HEK293 (cell line): ENCODE measurements at regions not wholly inside any gene's neighbourhood (a gene's known extent, or its start where the extent isn't known, plus 50 kb on each side); places are given as distances from the start of the nearest gene placed in this dataset.

Experiments used
- CTCF ChIA-PET: fragments of 350-600 bp; formaldehyde crosslinking; extraction: SDS; loops from one replicate; lab custom pipeline; 2021; ENCODE audit warnings: antibody characterized with exemption; lab: Yijun Ruan, JAX
- POLR2A ChIA-PET: fragments of 300-600 bp; formaldehyde crosslinking; extraction: SDS; loops from one replicate; lab custom pipeline; 2020; ENCODE audit warnings: antibody characterized with exemption, inconsistent platforms; lab: Yijun Ruan, JAX
- H3K27ac ChIP-seq: fragments of 200-500 bp; sonication (Bioruptor generic); 2 replicates; pipeline ENCODE4 v1.5.1; 2014; ENCODE audit warnings: low read depth, low read length, control low read depth, inconsistent platforms; ENCODE audit errors: extremely low read depth
- H3K36me3 ChIP-seq, 2 experiments: fragments of 200-500 bp in 1 of 2; sonication (Bioruptor generic) in 1 of 2; 1 replicate in 1 of 2; 2 replicates in 1 of 2; pipeline ENCODE4 v1.5.1; 2014 to 2017; ENCODE audit warnings: inconsistent platforms in 2 of 2, low read length in 2 of 2; ENCODE audit not compliant: control insufficient read depth in 2 of 2, insufficient read depth in 1 of 2
- H3K4me1 ChIP-seq: fragments of 200-500 bp; sonication (Bioruptor generic); 2 replicates; pipeline ENCODE4 v1.5.1; 2014; ENCODE audit warnings: mild to moderate bottlenecking, low read length, inconsistent platforms; ENCODE audit not compliant: control insufficient read depth, insufficient read depth
- H3K4me3 ChIP-seq: 2 replicates; pipeline ENCODE4 v1.5.1; 2011; ENCODE audit warnings: low read depth, mild to moderate bottlenecking, control low read depth, low read length, moderate library complexity
- H3K9me3 ChIP-seq: fragments of 200-500 bp; sonication (Bioruptor generic); 2 replicates; pipeline ENCODE4 v1.5.1; 2014; ENCODE audit warnings: low read depth, low read length, inconsistent platforms; ENCODE audit not compliant: control insufficient read depth, insufficient read depth
- EGR2 ChIP-seq: fragments of 450-650 bp; formaldehyde crosslinking; IDR thresholded peaks from 2 replicates; pipeline ENCODE4 v1.5.1; 2016; ENCODE audit warnings: low read depth, missing biosample characterization, missing genetic modification characterization
- GFI1B ChIP-seq: fragments of 450-650 bp; formaldehyde crosslinking; IDR thresholded peaks from 2 replicates; pipeline ENCODE4 v1.5.1; 2016; ENCODE audit warnings: missing biosample characterization, missing genetic modification characterization
- SP3 ChIP-seq: fragments of 450-650 bp; formaldehyde crosslinking; IDR thresholded peaks from 2 replicates; pipeline ENCODE4 v1.5.1; 2016; ENCODE audit warnings: missing biosample characterization, missing genetic modification characterization
- ZBTB1 ChIP-seq: fragments of 450-650 bp; formaldehyde crosslinking; IDR thresholded peaks from 2 replicates; pipeline ENCODE4 v1.5.1; 2016; ENCODE audit warnings: missing biosample characterization, missing genetic modification characterization
- ZFHX2 ChIP-seq: fragments of 450-650 bp; formaldehyde crosslinking; conservative IDR thresholded peaks from 2 replicates; pipeline ENCODE4 v1.5.1; 2016; ENCODE audit warnings: missing biosample characterization, missing genetic modification characterization
- ZNF18 ChIP-seq: fragments of 450-650 bp; formaldehyde crosslinking; IDR thresholded peaks from 2 replicates; pipeline ENCODE4 v1.5.1; 2016; ENCODE audit warnings: missing biosample characterization, missing genetic modification characterization
- ZNF184 ChIP-seq: fragments of 450-650 bp; IDR thresholded peaks from 2 replicates; pipeline ENCODE4 v1.5.1; 2018; ENCODE audit warnings: missing biosample characterization, mild to moderate bottlenecking, missing genetic modification characterization
- ZNF239 ChIP-seq: fragments of 450-650 bp; formaldehyde crosslinking; IDR thresholded peaks from 2 replicates; pipeline ENCODE4 v1.5.1; 2016; ENCODE audit warnings: missing biosample characterization, missing genetic modification characterization
- ZNF426 ChIP-seq: fragments of 450-650 bp; formaldehyde crosslinking; IDR thresholded peaks from 2 replicates; pipeline ENCODE4 v1.5.1; 2017; ENCODE audit warnings: missing biosample characterization, missing genetic modification characterization, mild to moderate bottlenecking, inconsistent platforms, moderate library complexity
- ZNF488 ChIP-seq: fragments of 450-650 bp; formaldehyde crosslinking; IDR thresholded peaks from 2 replicates; pipeline ENCODE4 v1.5.1; 2016; ENCODE audit warnings: missing biosample characterization, missing genetic modification characterization
- ZNF777 ChIP-seq: fragments of 450-650 bp; formaldehyde crosslinking; IDR thresholded peaks from 2 replicates; pipeline ENCODE4 v1.5.1; 2017; ENCODE audit warnings: missing biosample characterization, missing genetic modification characterization, borderline replicate concordance
- ZNF791 ChIP-seq: fragments of 450-650 bp; formaldehyde crosslinking; IDR thresholded peaks from 2 replicates; pipeline ENCODE4 v1.5.1; 2016; ENCODE audit warnings: missing biosample characterization, missing genetic modification characterization
- TF ChIP-seq, protein P1 (sequence below): fragments of 450-650 bp; formaldehyde crosslinking; IDR thresholded peaks from 2 replicates; pipeline ENCODE4 v1.5.1; 2016; ENCODE audit warnings: missing biosample characterization, missing genetic modification characterization
- TF ChIP-seq, protein P2 (sequence below): fragments of 450-650 bp; formaldehyde crosslinking; IDR thresholded peaks from 2 replicates; pipeline ENCODE4 v1.5.1; 2017; ENCODE audit warnings: missing biosample characterization, missing genetic modification characterization
- TF ChIP-seq, protein P3 (sequence below): fragments of 450-650 bp; formaldehyde crosslinking; IDR thresholded peaks from 2 replicates; pipeline ENCODE4 v1.5.1; 2016; ENCODE audit warnings: missing biosample characterization, missing genetic modification characterization

- no peaks in the 10 kb centered on the region for H3K9me3 ChIP-seq
- POLR2A ChIA-PET: no interaction called here
- CTCF ChIA-PET: no interaction called here
Observed at GRCh38 chr11:115572551-115572950, 68.3 kb upstream of the CADM1 start.

GRCh38 chr11:115566180-115566764, 62.1 kb upstream of the CADM1 start:
- TF ChIP-seq SP3 (tag by site-specific recombination) (no peak), ZNF791 (tag by site-specific recombination) (no peak), ZNF488 (no peak), GFI1B (tag by site-specific recombination) (no peak), ZNF18 (tag by site-specific recombination) (no peak)
- TF ChIP-seq, protein P1, sequence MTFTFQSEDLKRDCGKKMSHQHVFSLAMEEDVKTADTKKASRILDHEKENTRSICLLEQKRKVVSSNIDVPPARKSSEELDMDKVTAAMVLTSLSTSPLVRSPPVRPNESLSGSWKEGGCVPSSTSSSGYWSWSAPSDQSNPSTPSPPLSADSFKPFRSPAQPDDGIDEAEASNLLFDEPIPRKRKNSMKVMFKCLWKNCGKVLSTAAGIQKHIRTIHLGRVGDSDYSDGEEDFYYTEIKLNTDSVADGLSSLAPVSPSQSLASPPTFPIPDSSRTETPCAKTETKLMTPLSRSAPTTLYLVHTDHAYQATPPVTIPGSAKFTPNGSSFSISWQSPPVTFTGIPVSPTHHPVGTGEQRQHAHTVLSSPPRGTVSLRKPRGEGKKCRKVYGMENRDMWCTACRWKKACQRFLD: no peak
- TF ChIP-seq, all 188 proteins: peak for 0
- Histone ChIP-seq H3K27ac (no peak overlapping the region), H3K4me3 (no peak overlapping the region), H3K4me1 (no peaks in the 10 kb centered on the region), H3K9me3 (no peaks in the 10 kb centered on the region), H3K36me3 (no peaks in the 10 kb centered on the region)
- CTCF ChIA-PET: interaction anchor here (0.5 kb wide), 2 partner anchors 13 to 43 kb away, joined by 3 to 4 read pairs; no protein-coding TSS in a partner anchor
- POLR2A ChIA-PET: no interaction called here

More at GRCh38 chr11:115572551-115572950, 68.3 kb upstream of the CADM1 start:
- Histone ChIP-seq H3K4me3 (no peak overlapping the region), H3K27ac (no peak overlapping the region), H3K4me1 (no peaks in the 10 kb centered on the region), H3K36me3 (no peaks in the 10 kb centered on the region)
- TF ChIP-seq ZNF426 (tag by site-specific recombination) (no peak), EGR2 (tag by site-specific recombination) (peak; percentile 97), ZFHX2 (peak; percentile 94)

DNA sequence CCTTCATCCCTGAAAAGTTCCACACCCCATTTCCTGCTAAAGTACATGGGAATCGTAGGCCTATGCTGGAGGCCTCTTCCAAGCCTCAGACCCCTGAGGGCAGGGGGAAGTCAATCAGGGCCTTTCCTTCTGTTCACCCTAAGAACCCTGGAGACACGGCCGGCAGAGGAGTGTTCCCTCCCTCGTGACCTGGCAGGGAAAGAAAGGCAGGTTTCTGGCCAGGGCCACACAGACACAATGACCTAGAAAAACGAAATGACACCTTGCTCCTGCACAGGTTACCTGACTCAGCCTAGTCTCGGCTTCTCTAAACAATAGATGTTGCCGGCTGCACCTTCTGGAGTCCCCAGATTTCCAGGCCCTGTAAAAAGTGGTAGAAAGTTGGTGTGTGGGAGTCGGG, 60.6 kb upstream of the CADM1 start:
- Histone ChIP-seq H3K4me1 (no peaks in the 10 kb centered on the region), H3K36me3 (no peaks in the 10 kb centered on the region), H3K9me3 (no peaks in the 10 kb centered on the region), H3K4me3 (no peak overlapping the region), H3K27ac (no peak overlapping the region)
- POLR2A ChIA-PET: no interaction called here
- no peak for TF ChIP-seq EGR2 (tag by site-specific recombination)
- CTCF ChIA-PET: no interaction called here

DNA sequence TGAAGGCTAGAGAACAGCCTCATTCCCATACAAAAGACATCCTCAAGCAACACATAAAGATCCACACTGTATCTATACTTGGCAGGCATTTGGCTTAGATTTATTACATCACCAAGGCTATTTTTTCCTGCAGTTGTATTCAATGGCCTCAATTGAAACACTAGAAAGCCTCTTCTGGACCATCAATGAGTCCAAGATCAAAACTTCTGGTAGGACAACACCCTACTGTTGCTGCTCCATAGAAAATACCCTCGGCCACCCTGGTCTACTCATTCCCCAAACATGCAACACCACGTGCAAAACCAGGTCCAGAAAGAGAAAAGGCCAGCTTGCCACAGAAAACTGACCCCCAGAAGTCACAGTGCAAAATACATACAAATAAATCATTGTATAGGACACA, 56.9 kb upstream of the CADM1 start:
- POLR2A ChIA-PET: no interaction called here
- no peak for TF ChIP-seq ZNF777
- TF ChIP-seq ZNF239 (tag by site-specific recombination): no peak
- TF ChIP-seq, protein P2, sequence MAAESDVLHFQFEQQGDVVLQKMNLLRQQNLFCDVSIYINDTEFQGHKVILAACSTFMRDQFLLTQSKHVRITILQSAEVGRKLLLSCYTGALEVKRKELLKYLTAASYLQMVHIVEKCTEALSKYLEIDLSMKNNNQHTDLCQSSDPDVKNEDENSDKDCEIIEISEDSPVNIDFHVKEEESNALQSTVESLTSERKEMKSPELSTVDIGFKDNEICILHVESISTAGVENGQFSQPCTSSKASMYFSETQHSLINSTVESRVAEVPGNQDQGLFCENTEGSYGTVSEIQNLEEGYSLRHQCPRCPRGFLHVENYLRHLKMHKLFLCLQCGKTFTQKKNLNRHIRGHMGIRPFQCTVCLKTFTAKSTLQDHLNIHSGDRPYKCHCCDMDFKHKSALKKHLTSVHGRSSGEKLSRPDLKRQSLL: no peak
- TF ChIP-seq ZNF184 (tag by site-specific recombination): no peak
- TF ChIP-seq, protein P3, sequence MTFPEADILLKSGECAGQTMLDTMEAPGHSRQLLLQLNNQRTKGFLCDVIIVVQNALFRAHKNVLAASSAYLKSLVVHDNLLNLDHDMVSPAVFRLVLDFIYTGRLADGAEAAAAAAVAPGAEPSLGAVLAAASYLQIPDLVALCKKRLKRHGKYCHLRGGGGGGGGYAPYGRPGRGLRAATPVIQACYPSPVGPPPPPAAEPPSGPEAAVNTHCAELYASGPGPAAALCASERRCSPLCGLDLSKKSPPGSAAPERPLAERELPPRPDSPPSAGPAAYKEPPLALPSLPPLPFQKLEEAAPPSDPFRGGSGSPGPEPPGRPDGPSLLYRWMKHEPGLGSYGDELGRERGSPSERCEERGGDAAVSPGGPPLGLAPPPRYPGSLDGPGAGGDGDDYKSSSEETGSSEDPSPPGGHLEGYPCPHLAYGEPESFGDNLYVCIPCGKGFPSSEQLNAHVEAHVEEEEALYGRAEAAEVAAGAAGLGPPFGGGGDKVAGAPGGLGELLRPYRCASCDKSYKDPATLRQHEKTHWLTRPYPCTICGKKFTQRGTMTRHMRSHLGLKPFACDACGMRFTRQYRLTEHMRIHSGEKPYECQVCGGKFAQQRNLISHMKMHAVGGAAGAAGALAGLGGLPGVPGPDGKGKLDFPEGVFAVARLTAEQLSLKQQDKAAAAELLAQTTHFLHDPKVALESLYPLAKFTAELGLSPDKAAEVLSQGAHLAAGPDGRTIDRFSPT (tag by site-specific recombination): no peak
- no peak for TF ChIP-seq ZBTB1

More for the DNA sequence above, 56.9 kb upstream of the CADM1 start:
- CTCF ChIA-PET: no interaction called here
- Histone ChIP-seq H3K27ac (no peak overlapping the region), H3K4me3 (no peak overlapping the region), H3K36me3 (no peaks in the 10 kb centered on the region), H3K9me3 (no peaks in the 10 kb centered on the region), H3K4me1 (no peaks in the 10 kb centered on the region)
